Ovary (tissue), 7 donors: ENCODE measurements at regions not wholly inside any gene's neighbourhood (a gene's known extent, or its start where the extent isn't known, plus 50 kb on each side); places are given as distances from the start of the nearest gene placed in this dataset.
"Not testable (repeated sequence)": the region's sequence is repeated elsewhere in the genome, so short reads cannot be mapped to it uniquely, and the experiment has no call there.

Source experiments
- DNase-seq, 5 donors: peaks; one replicate each; pipeline ENCODE4 v3.0.0-alpha.2; 2019 to 2020
- H3K27ac ChIP-seq, 2 donors: fragments of 200-600 bp; one replicate each; pipeline versions ENCODE4 v1.5.1 to v1.8.0; 2019 to 2022
- H3K27me3 ChIP-seq: fragments of 200-600 bp; one replicate; pipeline ENCODE4 v1.8.0; 2022
- H3K36me3 ChIP-seq: fragments of 200-600 bp; sonication (generic); one replicate; pipeline ENCODE4 v1.5.1; 2019
- H3K4me1 ChIP-seq: one replicate; pipeline ENCODE4 v1.8.1; 2013; ENCODE audit warnings: mild to moderate bottlenecking, moderate library complexity; ENCODE audit not compliant: insufficient read depth
- H3K4me3 ChIP-seq: fragments of 200-600 bp; sonication (generic); one replicate; pipeline ENCODE4 v1.5.1; 2017
- H3K9me3 ChIP-seq, 2 donors: fragments of 200-600 bp in 1 of 2; sonication (generic) in 1 of 2; one replicate each; pipeline versions ENCODE4 v1.5.1 to v1.8.1; 2013 to 2019; ENCODE audit warnings: mild to moderate bottlenecking in 1 of 2, moderate library complexity in 1 of 2
- CTCF ChIP-seq, 3 donors: fragments of 450-650 bp in 2 of 3; fragments of 200-600 bp in 1 of 3; IDR thresholded peaks; one replicate each; pipeline versions ENCODE4 v1.5.1 to v1.8.0; 2016 to 2022; ENCODE audit warnings: antibody characterized with exemption in 3 of 3, mild to moderate bottlenecking in 1 of 3
- EP300 ChIP-seq: sonication (generic); formaldehyde crosslinking; IDR thresholded peaks from one replicate; pipeline ENCODE4 v1.6.1; 2017; ENCODE audit warnings: antibody characterized with exemption
- POLR2A ChIP-seq: fragments of 450-650 bp; IDR thresholded peaks from one replicate; pipeline ENCODE4 v1.6.1; 2017; ENCODE audit warnings: antibody characterized with exemption, mild to moderate bottlenecking, moderate library complexity
- WGBS, 3 donors: extraction: QIAGEN DNeasy Blood & Tissue Kit in 1 of 3; methylation state at CpG; one replicate each; pipeline versions ENCODE4 v1.1.5 to v1.1.7; 2013 to 2017; 5-methylcytosine and 5-hydroxymethylcytosine counted together
- intact Hi-C, 4 donors: fragments of 100-400 bp; cut with DNase I; formaldehyde crosslinking; loops; one replicate each; pipeline versions ENCODE4 v1.11.0 to v1.15.1; 2022 to 2023
- donor health status: DM: no; HTN: no; CAD: no; lungs with moderate emphysema.
- donor health status: DM: no; HTN: no; CAD: no.
- donor health status: Bipolar disorder and iron deficiency.
- donor health status: DM: no; HTN: no; CAD: no.
- donor health status: DM: yes; HTN: yes; CAD: no.

DNA sequence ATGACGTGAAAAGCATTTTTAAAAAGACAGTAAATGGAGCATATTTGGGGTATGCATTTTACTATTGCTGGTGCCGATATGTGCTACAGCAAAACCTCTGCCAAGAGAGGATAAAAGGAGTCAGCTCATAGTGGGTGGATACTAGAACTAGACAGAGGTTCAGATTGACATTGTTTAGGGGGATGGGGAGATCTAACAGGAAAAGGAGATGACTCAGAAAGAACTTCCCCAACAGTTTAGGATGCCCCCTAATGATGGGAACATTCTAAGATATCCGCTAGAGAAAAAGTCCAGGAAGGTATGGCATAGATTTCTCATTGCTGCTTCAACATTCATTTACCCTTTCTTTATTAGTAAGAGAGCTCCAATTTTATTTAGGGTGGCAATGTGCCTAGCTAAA, 110.5 kb upstream of the CLEC14A start:
- WGBS, 3 donors: 68 to 81% (median 76%) methylated on average over 3 of the region's 3 CpGs
- DNase-seq: no peak
- Histone ChIP-seq H3K9me3 (no peaks in the 10 kb centered on the region), H3K4me1 (no peaks in the 10 kb centered on the region), H3K27me3 (no peaks in the 10 kb centered on the region), H3K36me3 (no peaks in the 10 kb centered on the region), H3K4me3 (no peak overlapping the region), H3K27ac (no peak overlapping the region)
- intact Hi-C loops: no loop called here
- no peak for TF ChIP-seq CTCF (IDR thresholded peaks at IDR 0.05)
- TF ChIP-seq EP300: no peak
- no peak for TF ChIP-seq POLR2A

DNA sequence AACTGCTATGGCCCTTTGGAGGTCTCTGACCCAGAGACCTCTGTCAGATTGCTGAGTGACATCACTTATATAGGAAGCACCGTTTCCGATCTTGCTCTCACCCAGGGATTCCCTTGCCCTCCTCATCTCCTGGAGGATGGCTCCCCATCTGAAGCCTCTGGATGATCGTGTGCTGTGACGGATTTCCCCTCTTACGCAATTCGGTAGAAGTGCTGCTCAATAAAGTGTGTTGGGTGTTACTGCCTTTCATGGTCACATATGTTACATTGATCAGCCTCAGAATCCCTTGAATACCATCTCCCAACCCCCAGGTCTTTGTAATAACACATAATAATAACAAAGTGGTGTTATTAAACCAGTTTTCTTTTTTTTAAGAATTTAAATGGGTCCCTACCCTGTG, 107.3 kb upstream of the CLEC14A start:
- intact Hi-C loops: no loop called here
- H3K27me3 ChIP-seq: no peaks in the 10 kb centered on the region
- H3K27ac ChIP-seq: no peak overlapping the region
- no peak overlapping the region for H3K4me3 ChIP-seq
- WGBS, 3 donors: 88 to 93% (median 91%) methylated on average over 6 of the region's 6 CpGs
- no peak for DNase-seq
- H3K4me1 ChIP-seq: no peaks in the 10 kb centered on the region
- TF ChIP-seq POLR2A: no peak
- TF ChIP-seq CTCF (IDR thresholded peaks at IDR 0.05): no peak
- TF ChIP-seq EP300: no peak
- H3K9me3 ChIP-seq: no peaks in the 10 kb centered on the region
- H3K36me3 ChIP-seq: no peaks in the 10 kb centered on the region

DNA sequence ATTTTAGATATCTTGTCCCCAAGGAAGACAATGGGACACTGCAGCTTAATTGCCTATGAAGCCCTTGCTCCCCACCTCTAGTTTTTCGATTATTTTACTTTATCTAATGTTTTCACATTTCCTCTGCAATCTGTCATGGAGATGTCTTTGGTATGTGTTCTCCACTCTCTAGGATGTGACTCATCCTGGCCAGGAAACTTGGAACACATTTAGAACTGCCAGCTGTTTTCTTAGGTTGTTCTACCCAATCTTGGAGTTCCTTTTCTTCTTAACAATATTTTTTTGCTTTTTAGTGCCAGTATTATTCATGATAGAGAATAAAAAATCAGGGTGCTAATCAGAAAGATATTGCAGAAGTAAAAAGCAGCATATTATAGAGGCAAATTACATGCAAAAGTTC, 101.7 kb upstream of the CLEC14A start:
- no peaks in the 10 kb centered on the region for H3K4me1 ChIP-seq
- H3K36me3 ChIP-seq: no peaks in the 10 kb centered on the region
- H3K9me3 ChIP-seq: no peaks in the 10 kb centered on the region
- TF ChIP-seq EP300 (no peak), CTCF (IDR thresholded peaks at IDR 0.05) (no peak), POLR2A (no peak)
- H3K4me3 ChIP-seq: no peak overlapping the region
- H3K27me3 ChIP-seq: no peaks in the 10 kb centered on the region
- WGBS, 3 donors: 6 to 18% (median 12%) methylated on average over 1 of the region's 1 CpG
- intact Hi-C loops: no loop called here
- no peak overlapping the region for H3K27ac ChIP-seq
- no peak for DNase-seq

DNA sequence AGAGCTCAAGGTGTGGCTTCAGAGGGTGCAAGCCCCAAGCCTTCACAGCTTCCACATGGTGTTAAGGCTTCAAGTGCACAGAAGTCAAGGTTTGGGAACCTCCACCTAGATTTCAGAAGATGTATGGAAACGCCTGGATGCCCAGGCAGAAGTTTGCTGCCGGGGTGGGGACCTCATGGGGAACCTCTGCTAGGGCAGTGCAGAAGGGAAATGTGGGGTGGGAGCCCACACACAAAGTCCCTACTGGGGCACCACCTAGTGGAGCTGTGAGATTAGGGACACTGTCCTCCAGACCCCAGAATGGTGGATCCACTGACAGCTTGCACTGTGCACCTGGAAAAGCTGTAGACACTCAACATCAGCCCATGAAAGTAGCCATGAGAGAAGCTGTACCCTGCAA, 99.6 kb upstream of the CLEC14A start:
- H3K36me3 ChIP-seq, H3K9me3 ChIP-seq, H3K4me3 ChIP-seq, H3K27me3 ChIP-seq, H3K27ac ChIP-seq, H3K4me1 ChIP-seq, intact Hi-C loops, DNase-seq: not testable (repeated sequence)
- 92 to 94% (median 94%) methylated on average over 2 of the region's 2 CpGs for WGBS, 3 donors

DNA sequence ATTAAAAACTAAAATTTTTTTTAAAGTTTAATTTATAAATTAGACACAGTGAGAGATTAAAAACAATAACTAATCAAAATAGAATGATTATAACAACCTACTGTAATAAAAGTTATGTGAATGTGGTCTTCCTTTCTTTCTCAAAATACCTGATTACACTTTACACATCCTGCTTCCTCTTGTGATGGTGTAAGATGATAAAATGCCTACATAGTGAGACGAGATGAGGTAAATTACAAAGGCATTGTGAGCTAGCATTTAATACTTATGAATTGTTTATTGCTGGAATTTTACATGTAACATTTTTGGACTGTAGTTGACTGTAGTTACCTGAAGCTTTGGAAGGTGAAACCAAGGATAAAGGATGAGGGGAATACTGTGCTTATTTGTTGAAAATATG, 94.2 kb upstream of the CLEC14A start:
- Histone ChIP-seq H3K4me1 (no peaks in the 10 kb centered on the region), H3K27ac (no peak overlapping the region), H3K36me3 (no peaks in the 10 kb centered on the region), H3K9me3 (no peaks in the 10 kb centered on the region), H3K27me3 (no peaks in the 10 kb centered on the region), H3K4me3 (no peak overlapping the region)
- DNase-seq: no peak
- TF ChIP-seq POLR2A (no peak), CTCF (IDR thresholded peaks at IDR 0.05) (no peak), EP300 (no peak)
- intact Hi-C loops: no loop called here
- 58 to 74% (median 69%) methylated on average over 1 of the region's 1 CpG for WGBS, 3 donors
